Hematopoietic multipotent progenitor cell treated with erythropoietin and hydrocortisone succinate and interleukin-3 and kit ligand, for 8 days (in vitro differentiated cells): ENCODE measurements at regions not wholly inside any gene's neighbourhood (a gene's known extent, or its start where the extent isn't known, plus 50 kb on each side); places are given as distances from the start of the nearest gene placed in this dataset.

ENCODE experiments used
- DNase-seq: peaks from one replicate; pipeline ENCODE4 v3.0.0-alpha.2; 2015

GRCh38 chr2:471560-471959 lies 183.7 kb upstream of the ALKAL2 start:
- DNase-seq: no peak

GRCh38 chr2:469514-469913 lies 181.6 kb upstream of the ALKAL2 start:
- no peak for DNase-seq

- DNase-seq: no peak
Observed at GRCh38 chr2:468648-469336, 180.9 kb upstream of the ALKAL2 start.

- no peak for DNase-seq
Observed at GRCh38 chr2:467892-468647, 180.2 kb upstream of the ALKAL2 start.

GRCh38 chr2:467543-467891 lies 179.6 kb upstream of the ALKAL2 start:
- no peak for DNase-seq

GRCh38 chr2:467101-467500 lies 179.2 kb upstream of the ALKAL2 start:
- DNase-seq: no peak

GRCh38 chr2:464562-465309 lies 176.8 kb upstream of the ALKAL2 start:
- DNase-seq: no peak

- DNase-seq: peak; percentile 15
Observed at GRCh38 chr2:460861-461260, 173.0 kb upstream of the ALKAL2 start.

- DNase-seq: no peak
Observed at GRCh38 chr2:459931-460330, 172.0 kb upstream of the ALKAL2 start.

- DNase-seq: no peak
Observed at GRCh38 chr2:458425-458815, 170.5 kb upstream of the ALKAL2 start.

- no peak for DNase-seq
Observed at GRCh38 chr2:457792-458424, 170.0 kb upstream of the ALKAL2 start.

GRCh38 chr2:457262-457661 lies 169.4 kb upstream of the ALKAL2 start:
- no peak for DNase-seq

GRCh38 chr2:455913-456312 lies 168.0 kb upstream of the ALKAL2 start:
- no peak for DNase-seq

- no peak for DNase-seq
Observed at GRCh38 chr2:455015-455705, 167.3 kb upstream of the ALKAL2 start.

GRCh38 chr2:453132-453531 lies 165.2 kb upstream of the ALKAL2 start:
- DNase-seq: no peak

GRCh38 chr2:451495-451894 lies 163.6 kb upstream of the ALKAL2 start:
- no peak for DNase-seq

- no peak for DNase-seq
Observed at GRCh38 chr2:449246-450067, 161.6 kb upstream of the ALKAL2 start.

GRCh38 chr2:447902-448665 lies 160.2 kb upstream of the ALKAL2 start:
- DNase-seq: no peak

- no peak for DNase-seq
Observed at GRCh38 chr2:446963-447530, 159.2 kb upstream of the ALKAL2 start.

GRCh38 chr2:446303-446874 lies 158.5 kb upstream of the ALKAL2 start:
- no peak for DNase-seq
